Spleen (tissue), 7 donors: ENCODE measurements at regions not wholly inside any gene's neighbourhood (a gene's known extent, or its start where the extent isn't known, plus 50 kb on each side); places are given as distances from the start of the nearest gene placed in this dataset.

Experiments used
- CTCF ChIP-seq, 11 experiments: fragments of 200-600 bp in 7 of 11; fragments of 450-650 bp in 4 of 11; sonication (generic) in 4 of 11; IDR thresholded peaks in 8 of 11; conservative IDR thresholded peaks in 3 of 11; 1 replicate in 7 of 11; 2 replicates in 4 of 11; pipeline versions ENCODE4 v1.4.0 to v1.8.0; 2016 to 2021; ENCODE audit warnings: antibody characterized with exemption in 11 of 11, inconsistent platforms in 4 of 11, mild to moderate bottlenecking in 1 of 11
- POLR2A ChIP-seq, 3 donors: fragments of 450-650 bp; IDR thresholded peaks; one replicate each; pipeline ENCODE4 v1.5.1; 2017; ENCODE audit warnings: antibody characterized with exemption in 3 of 3, mild to moderate bottlenecking in 1 of 3
- donor health status: DM: no; HTN: no; CAD: no; lungs with moderate emphysema.
- donor health status: DM: no; HTN: no; CAD: no.
- donor health status: DM: no; HTN: no; CAD: no.

DNA sequence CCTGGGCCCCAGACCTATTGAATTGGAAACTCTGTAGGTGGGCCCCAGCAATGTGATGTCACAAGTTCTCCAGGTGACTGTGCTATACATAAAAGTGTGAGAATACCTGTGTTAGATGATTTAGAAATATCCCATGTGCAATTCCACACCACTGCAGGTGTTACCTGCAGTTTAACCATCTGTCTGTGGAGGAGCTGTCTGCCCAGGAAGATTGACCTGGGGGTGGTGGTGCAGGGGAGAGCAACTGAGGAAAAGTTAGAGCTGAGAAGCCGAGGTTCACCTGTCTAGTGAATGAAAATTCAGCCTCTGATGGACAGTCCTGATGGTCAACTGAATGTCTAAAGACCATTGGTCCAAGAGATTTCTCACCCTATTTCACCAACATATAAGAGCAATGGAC, 132.2 kb upstream of the SLC24A5 start:
- TF ChIP-seq CTCF (IDR thresholded peaks at IDR 0.05 in 8 of 11, conservative IDR thresholded peaks at IDR 0.05 in 3 of 11) (no peak), POLR2A (IDR thresholded peaks at IDR 0.05) (no peak)
